DND-41 (cell line): ENCODE measurements at regions not wholly inside any gene's neighbourhood (a gene's known extent, or its start where the extent isn't known, plus 50 kb on each side); places are given as distances from the start of the nearest gene placed in this dataset.
"Not testable (repeated sequence)": the region's sequence is repeated elsewhere in the genome, so short reads cannot be mapped to it uniquely, and the experiment has no call there.

Source experiments
- ATAC-seq: fragments of 200-7000 bp; cut with Tn5 transposase; 3 replicates; pipeline ENCODE4 v1.9.1; 2021; ENCODE audit warnings: low read depth; ENCODE audit not compliant: insufficient read depth
- DNase-seq: peaks from one replicate; pipeline ENCODE4 v3.0.0-alpha.2; 2020
- H2AFZ ChIP-seq: 2 replicates; pipeline ENCODE4 v1.6.0; 2012; ENCODE audit warnings: low read depth, low read length
- H3K27ac ChIP-seq: 2 replicates; pipeline ENCODE4 v1.5.1; 2012; ENCODE audit warnings: low read length, inconsistent platforms
- H3K27me3 ChIP-seq: fragments of 200-600 bp; sonication (generic); 2 replicates; pipeline ENCODE4 v1.6.0; 2012; ENCODE audit warnings: low read length, mild to moderate bottlenecking, inconsistent platforms; ENCODE audit not compliant: insufficient read depth, poor library complexity
- H3K36me3 ChIP-seq: 2 replicates; pipeline ENCODE4 v1.5.1; 2012; ENCODE audit warnings: low read length, inconsistent platforms; ENCODE audit not compliant: insufficient read depth
- H3K4me1 ChIP-seq: 2 replicates; pipeline ENCODE4 v1.5.1; 2012; ENCODE audit warnings: mild to moderate bottlenecking, low read length; ENCODE audit not compliant: insufficient read depth
- H3K4me2 ChIP-seq: 2 replicates; pipeline ENCODE4 v1.6.0; 2012; ENCODE audit warnings: mild to moderate bottlenecking, moderate library complexity, low read length, inconsistent platforms; ENCODE audit not compliant: insufficient read depth
- H3K4me3 ChIP-seq, 2 experiments: fragments of 200-600 bp in 1 of 2; shearing (Covaris generic) in 1 of 2; 2 replicates each; pipeline ENCODE4 v1.5.1; 2012 to 2016; ENCODE audit warnings: inconsistent platforms in 2 of 2, low read length in 2 of 2, mild to moderate bottlenecking in 2 of 2, low read depth in 1 of 2, moderate library complexity in 1 of 2
- H3K79me2 ChIP-seq: 2 replicates; pipeline ENCODE4 v1.6.0; 2012; ENCODE audit warnings: low read length, inconsistent platforms; ENCODE audit not compliant: insufficient read depth
- H3K9ac ChIP-seq: 2 replicates; pipeline ENCODE4 v1.6.0; 2012; ENCODE audit warnings: low read depth, mild to moderate bottlenecking, inconsistent platforms, low read length, moderate library complexity
- H3K9me3 ChIP-seq: 2 replicates; pipeline ENCODE4 v1.5.1; 2012; ENCODE audit warnings: low read length, moderate library complexity, mild to moderate bottlenecking, inconsistent platforms; ENCODE audit not compliant: insufficient read depth, severe bottlenecking
- H4K20me1 ChIP-seq: 2 replicates; pipeline ENCODE4 v1.6.0; 2012; ENCODE audit warnings: low read length; ENCODE audit not compliant: insufficient read depth
- EZH2 ChIP-seq: IDR thresholded peaks from 3 replicates; pipeline ENCODE4 v1.6.1; 2012; ENCODE audit warnings: borderline replicate concordance, low read depth, mild to moderate bottlenecking, moderate library complexity, low read length, inconsistent platforms; ENCODE audit not compliant: severe bottlenecking
- TF ChIP-seq, protein P1 (sequence below): IDR thresholded peaks from 2 replicates; pipeline ENCODE4 v1.5.1; 2012; ENCODE audit warnings: borderline replicate concordance, low read length, moderate library complexity, mild to moderate bottlenecking; ENCODE audit not compliant: poor library complexity, severe bottlenecking; ENCODE audit errors: extremely low read depth

DNA sequence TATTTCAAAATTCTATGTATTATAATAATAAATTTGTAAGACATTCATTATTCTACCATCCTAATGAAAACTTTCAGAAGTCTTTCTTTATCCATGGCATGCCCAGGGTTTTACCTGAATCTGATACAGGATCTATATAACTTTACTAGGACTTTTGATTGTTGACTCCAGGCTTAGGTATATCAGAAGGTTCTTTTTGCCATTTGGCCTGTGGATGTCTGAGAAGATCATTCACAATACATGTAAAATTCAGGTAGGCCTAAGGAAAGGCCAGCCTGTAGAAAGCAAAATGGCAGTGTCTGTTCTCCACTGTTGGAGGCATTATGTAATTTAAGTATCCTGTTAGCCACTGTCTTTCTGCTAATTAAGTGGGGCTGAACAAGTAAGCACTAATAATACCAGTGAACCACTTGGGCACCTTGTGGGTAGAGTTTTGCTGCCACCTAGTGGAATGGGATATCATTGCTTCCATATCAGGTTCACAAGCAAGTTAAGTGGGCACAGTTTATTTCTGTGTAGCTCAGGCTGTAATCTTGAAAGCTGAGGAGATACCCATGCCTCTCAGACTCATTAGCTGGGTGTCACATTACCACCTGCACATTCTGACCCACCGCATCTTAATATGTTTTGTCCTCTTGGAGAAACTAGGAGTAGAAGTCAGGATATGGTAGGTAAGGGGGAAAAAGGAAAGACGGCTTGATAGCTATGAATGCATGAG is 105.5 kb downstream of the SEPTIN7 start:
- Histone ChIP-seq H3K79me2 (no peaks in the 10 kb centered on the region), H4K20me1 (no peaks in the 10 kb centered on the region), H3K4me2 (no peak overlapping the region), H3K27me3 (no peaks in the 10 kb centered on the region), H3K27ac (no peak overlapping the region), H3K9ac (no peak overlapping the region), H3K9me3 (no peaks in the 10 kb centered on the region), H3K4me3 (no peak overlapping the region), H3K36me3 (peaks cover 42% of the 10 kb centered on the region; the same call in 1 of the 2 replicates), H3K4me1 (no peaks in the 10 kb centered on the region), H2AFZ (no peak overlapping the region)
- ATAC-seq (peak; percentile 96), DNase-seq (peak; percentile 73)
- TF ChIP-seq, protein P1, sequence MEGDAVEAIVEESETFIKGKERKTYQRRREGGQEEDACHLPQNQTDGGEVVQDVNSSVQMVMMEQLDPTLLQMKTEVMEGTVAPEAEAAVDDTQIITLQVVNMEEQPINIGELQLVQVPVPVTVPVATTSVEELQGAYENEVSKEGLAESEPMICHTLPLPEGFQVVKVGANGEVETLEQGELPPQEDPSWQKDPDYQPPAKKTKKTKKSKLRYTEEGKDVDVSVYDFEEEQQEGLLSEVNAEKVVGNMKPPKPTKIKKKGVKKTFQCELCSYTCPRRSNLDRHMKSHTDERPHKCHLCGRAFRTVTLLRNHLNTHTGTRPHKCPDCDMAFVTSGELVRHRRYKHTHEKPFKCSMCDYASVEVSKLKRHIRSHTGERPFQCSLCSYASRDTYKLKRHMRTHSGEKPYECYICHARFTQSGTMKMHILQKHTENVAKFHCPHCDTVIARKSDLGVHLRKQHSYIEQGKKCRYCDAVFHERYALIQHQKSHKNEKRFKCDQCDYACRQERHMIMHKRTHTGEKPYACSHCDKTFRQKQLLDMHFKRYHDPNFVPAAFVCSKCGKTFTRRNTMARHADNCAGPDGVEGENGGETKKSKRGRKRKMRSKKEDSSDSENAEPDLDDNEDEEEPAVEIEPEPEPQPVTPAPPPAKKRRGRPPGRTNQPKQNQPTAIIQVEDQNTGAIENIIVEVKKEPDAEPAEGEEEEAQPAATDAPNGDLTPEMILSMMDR: peak; percentile 90
- TF ChIP-seq EZH2: no peak

DNA sequence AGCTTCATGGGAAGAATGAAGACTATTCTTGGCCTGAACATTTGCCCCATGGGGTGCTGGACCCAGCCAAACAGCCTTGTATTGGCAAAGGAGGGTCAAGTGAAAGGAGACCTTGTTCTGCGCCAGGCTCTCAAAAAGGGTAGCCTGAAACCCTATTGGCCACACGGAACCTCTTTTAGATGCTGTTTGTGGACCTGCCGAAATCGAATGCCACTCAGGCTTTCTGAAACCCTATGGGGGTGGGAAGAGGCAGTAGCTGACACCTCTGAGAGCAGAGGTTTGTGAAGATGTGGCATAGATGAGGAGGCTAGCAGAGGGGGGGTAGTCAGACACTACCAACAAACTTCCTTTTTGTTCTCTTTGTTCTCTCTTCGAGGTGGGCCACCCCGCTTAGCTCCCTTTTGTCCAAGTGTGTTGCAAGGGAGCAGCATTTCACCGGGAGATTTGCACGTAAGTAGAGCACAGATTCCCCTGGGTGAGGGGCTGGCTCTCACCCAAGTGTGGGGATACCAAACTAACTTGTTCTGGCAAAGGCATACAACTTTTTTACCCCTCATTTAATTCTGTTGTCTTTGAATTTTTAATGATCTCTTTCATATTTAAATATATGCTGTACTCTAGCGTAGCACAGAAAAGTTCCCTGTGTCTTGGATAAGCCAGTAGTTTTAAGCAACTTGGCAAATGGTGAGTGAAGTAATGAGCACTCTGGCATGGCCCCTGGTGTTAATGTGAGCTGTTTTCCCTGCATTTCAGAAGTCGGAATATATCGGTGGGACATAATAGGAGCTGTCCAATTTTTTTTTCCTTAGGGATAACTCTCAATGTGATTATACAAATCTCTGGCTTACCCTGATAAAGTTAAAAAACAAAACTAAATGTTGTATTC is 107.7 kb downstream of the SEPTIN7 start:
- Histone ChIP-seq H3K9ac (no peak overlapping the region), H3K4me2 (no peak overlapping the region), H3K4me3 (no peak overlapping the region), H3K79me2 (no peaks in the 10 kb centered on the region), H3K27ac (no peak overlapping the region), H3K36me3 (peaks cover 22% of the 10 kb centered on the region; the same call in 1 of the 2 replicates), H4K20me1 (no peaks in the 10 kb centered on the region), H2AFZ (no peak overlapping the region), H3K4me1 (no peaks in the 10 kb centered on the region), H3K9me3 (no peaks in the 10 kb centered on the region), H3K27me3 (no peaks in the 10 kb centered on the region)
- DNase-seq: no peak
- ATAC-seq: no peak
- no peak for TF ChIP-seq EZH2
- TF ChIP-seq, protein P1: no peak

DNA sequence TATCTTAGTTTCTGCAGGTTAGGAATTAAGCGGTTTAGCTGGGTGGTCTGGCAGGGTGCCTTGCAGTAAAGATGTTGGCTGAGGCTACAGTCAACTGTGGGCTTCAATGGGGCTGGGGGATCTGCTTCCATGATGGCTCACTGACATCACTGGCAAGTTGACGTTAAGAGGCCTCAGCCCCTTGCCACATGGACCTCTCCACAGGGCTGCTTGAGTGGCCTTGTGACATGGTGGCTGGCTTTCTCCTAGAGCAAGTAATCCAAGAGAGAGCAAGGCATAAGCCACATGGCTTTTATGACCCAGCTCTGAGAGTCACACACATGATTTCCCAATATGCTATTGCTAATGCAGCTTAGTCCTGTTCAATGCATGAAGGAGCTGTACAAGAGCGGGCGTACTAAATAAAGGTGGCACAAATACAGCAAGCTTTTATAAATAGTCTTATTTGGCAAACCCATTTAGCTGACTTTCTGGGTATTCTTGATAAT is 109.1 kb downstream of the SEPTIN7 start:
- H3K36me3 ChIP-seq: 0 out of 2 replicates have a peak, but pooled peaks cover 12% of the 10 kb centered on the region
- H3K27ac ChIP-seq: no peak overlapping the region
- H3K4me1 ChIP-seq: no peaks in the 10 kb centered on the region
- DNase-seq (no peak), ATAC-seq (no peak)
- no peak overlapping the region for H2AFZ ChIP-seq
- no peak overlapping the region for H3K4me3 ChIP-seq
- TF ChIP-seq, protein P1: no peak
- no peak for TF ChIP-seq EZH2
- no peak overlapping the region for H3K4me2 ChIP-seq
- H3K27me3 ChIP-seq: no peaks in the 10 kb centered on the region
- H4K20me1 ChIP-seq: no peaks in the 10 kb centered on the region
- H3K9ac ChIP-seq: no peak overlapping the region
- H3K79me2 ChIP-seq: no peaks in the 10 kb centered on the region
- H3K9me3 ChIP-seq: no peaks in the 10 kb centered on the region

DNA sequence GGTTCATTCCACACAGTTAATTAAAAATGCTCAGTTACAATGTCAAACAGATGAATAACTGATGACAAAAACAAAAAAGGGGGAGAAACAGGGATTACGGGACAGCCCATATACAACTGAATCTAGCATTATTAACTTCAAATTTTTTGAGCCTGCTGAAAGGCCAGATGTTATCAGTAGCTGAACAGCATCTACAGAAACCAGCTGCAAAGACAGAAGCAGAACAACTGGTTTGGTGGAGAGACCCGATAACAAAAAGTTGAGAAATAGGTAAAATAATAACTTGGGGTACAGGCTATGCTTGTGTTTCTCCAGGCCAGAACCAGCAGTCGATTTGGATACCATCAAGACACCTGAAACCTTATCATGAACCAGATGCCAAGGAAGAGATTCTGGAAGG is 109.8 kb downstream of the SEPTIN7 start:
- H4K20me1 ChIP-seq, H3K9me3 ChIP-seq, ATAC-seq, DNase-seq, H3K4me3 ChIP-seq, H3K9ac ChIP-seq, H3K79me2 ChIP-seq, H3K4me1 ChIP-seq, H3K27me3 ChIP-seq, H3K36me3 ChIP-seq, H2AFZ ChIP-seq, H3K27ac ChIP-seq, H3K4me2 ChIP-seq: not testable (repeated sequence)

DNA sequence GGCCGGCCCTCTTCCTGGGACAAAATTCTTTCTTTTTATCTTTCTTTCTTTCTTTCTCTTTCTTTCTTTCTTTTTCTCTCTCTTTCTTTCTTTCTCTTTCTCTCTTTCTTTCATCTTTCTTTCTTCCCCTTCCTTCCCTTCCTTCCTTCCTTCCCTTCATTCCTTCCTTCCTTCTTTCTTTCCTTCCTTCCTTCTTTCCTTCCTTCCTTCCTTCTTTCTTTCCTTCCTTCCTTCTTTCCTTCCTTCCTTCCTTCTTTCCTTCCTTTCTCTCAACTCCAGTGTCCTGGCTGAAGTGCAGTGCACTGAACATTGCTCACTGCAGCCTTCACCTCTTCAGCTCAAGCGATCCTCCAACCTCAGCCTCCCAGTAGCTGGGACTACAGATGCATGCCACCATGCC is 112.5 kb downstream of the SEPTIN7 start:
- H3K27me3 ChIP-seq, H3K79me2 ChIP-seq, H3K4me3 ChIP-seq, H4K20me1 ChIP-seq, H3K4me2 ChIP-seq, H3K9me3 ChIP-seq, H3K9ac ChIP-seq, DNase-seq, H2AFZ ChIP-seq, H3K27ac ChIP-seq, H3K36me3 ChIP-seq, ATAC-seq, H3K4me1 ChIP-seq: not testable (repeated sequence)
